Activated T-helper 1 cell treated with anti-CD3 and anti-CD28 coated beads, Interleukin-12 subunit alpha, Interleukin-12 subunit beta, Interleukin-2, Interleukin-4 antibody, amounts not matched to agents 30 ng/mL and 10 ng/mL and 1 ng/mL, durations not matched to agents 14 hours and 24 hours and 36 hours (primary cell): ENCODE measurements at regions not wholly inside any gene's neighbourhood (a gene's known extent, or its start where the extent isn't known, plus 50 kb on each side); places are given as distances from the start of the nearest gene placed in this dataset.
"Not testable (repeated sequence)": the region's sequence is repeated elsewhere in the genome, so short reads cannot be mapped to it uniquely, and the experiment has no call there.

Experiments used
- DNase-seq: peaks from one replicate; pipeline ENCODE4 v3.0.0; 2021; ENCODE audit warnings: low spot score
- H3K27ac Mint-ChIP-seq: one replicate; pipeline ENCODE4 v1.8.0; 2021; ENCODE audit warnings: mild to moderate bottlenecking, mixed read lengths
- H3K27me3 Mint-ChIP-seq: one replicate; pipeline ENCODE4 v1.8.0; 2022; ENCODE audit warnings: mild to moderate bottlenecking, moderate library complexity, mixed read lengths; ENCODE audit not compliant: insufficient read depth
- H3K36me3 Mint-ChIP-seq: one replicate; pipeline ENCODE4 v1.8.0; 2021; ENCODE audit warnings: low read depth, mixed read lengths
- H3K4me1 Mint-ChIP-seq: one replicate; pipeline ENCODE4 v1.8.0; 2021; ENCODE audit warnings: low read depth, mixed read lengths
- H3K4me3 Mint-ChIP-seq: one replicate; pipeline ENCODE4 v1.8.0; 2021; ENCODE audit warnings: mild to moderate bottlenecking, moderate library complexity, mixed read lengths
- H3K9me3 Mint-ChIP-seq: one replicate; pipeline ENCODE4 v1.8.0; 2021; ENCODE audit warnings: mixed read lengths
- intact Hi-C: fragments of 100-400 bp; cut with micrococcal nuclease; formaldehyde crosslinking; loops from one replicate; pipeline ENCODE4 v1.15.1; 2024

DNA sequence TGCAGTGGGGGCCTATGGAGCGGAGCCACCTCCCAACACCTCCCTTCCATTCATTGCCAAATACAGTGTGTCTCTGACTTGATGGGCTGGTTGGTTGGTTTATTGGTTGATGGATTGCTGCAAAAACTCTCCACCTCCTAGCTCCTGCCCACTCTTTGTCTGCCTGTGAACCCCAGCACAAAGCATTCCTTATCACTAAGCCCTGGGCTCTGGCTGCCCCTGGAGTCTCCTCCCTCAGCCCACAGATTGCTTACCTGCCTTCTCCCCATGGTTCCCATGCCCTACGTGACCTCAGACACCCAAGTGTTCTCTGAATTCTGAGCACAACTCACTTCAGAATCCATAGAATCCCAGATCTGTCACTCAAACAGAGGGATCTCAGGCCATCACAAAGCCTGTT lies 139.1 kb upstream of the TPM1 start:
- Mint-ChIP-seq H3K27ac (no peak overlapping the region), H3K9me3 (no peaks in the 10 kb centered on the region), H3K36me3 (no peaks in the 10 kb centered on the region), H3K4me1 (no peaks in the 10 kb centered on the region), H3K27me3 (peaks cover 2% of the 10 kb centered on the region), H3K4me3 (no peak overlapping the region)
- DNase-seq, result no peak
- intact Hi-C loops, result no loop called here

DNA sequence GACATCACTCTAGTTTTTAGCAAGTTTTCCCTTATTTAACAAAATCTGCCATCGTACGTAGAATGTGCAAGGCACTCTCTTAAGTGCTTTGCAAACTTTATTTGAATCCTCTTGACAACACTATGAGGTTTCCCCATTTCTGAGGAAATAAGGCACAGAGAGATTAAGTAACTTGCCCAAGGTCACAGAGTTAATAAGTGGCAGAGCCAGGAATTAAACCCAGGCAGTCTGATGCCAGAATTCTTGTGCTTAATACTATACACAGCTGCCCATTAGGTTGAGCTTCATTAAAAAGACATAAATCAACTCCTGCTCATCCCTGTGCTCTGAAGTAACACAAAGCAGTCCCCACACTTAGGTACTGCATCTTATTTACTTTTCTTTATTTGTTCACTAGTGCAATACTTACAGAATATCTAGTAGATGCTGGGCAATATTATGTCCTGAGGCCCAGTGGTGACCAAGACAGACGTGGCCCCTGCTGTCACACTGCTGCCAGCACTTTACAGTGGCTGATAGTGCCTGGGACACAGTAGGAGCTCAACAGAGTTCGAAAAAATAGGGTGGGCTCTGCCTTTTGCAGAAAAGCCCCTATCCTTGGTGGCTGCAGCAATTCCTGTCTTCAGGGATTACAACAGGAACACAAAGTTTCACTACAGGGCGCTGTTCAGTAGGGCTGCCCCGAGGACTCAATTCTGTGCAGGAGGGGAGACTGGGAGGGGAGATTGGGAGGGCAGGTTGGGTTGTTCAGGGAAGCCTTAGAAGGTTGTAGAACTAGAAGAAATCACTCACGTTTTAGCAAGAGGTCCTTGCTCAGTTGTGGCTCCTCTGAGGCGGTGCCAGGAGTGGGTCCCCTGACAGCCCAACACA lies 138.3 kb upstream of the TPM1 start:
- Mint-ChIP-seq H3K36me3 (no peaks in the 10 kb centered on the region), H3K27me3 (peaks cover 2% of the 10 kb centered on the region), H3K4me3 (no peak overlapping the region), H3K4me1 (no peaks in the 10 kb centered on the region), H3K9me3 (no peaks in the 10 kb centered on the region), H3K27ac (no peak overlapping the region)
- intact Hi-C loops, result no loop called here
- DNase-seq, result no peak

DNA sequence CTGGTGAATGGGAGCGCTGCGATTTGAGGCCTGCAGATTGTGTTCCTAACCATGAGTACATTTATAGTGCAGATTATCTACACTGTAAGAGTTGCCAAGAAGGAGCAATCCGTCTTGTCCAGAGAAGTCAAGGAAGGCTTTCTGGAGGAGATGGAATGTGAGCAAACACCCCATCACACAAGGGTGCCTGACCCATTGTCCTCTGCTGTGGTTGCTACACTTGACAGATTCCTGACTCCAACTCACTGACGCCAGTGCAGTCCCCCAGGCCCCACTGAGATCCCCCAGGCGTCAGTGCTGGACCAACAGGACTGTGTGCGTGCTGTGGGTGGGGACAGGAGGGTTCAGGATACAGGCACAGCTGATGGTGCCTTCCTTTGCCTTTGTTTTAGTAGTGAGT lies 135.9 kb upstream of the TPM1 start:
- H3K36me3 Mint-ChIP-seq, result no peaks in the 10 kb centered on the region
- no peaks in the 10 kb centered on the region for H3K9me3 Mint-ChIP-seq
- no peak overlapping the region for H3K4me3 Mint-ChIP-seq
- intact Hi-C loops, result no loop called here
- no peak for DNase-seq
- no peak overlapping the region for H3K27ac Mint-ChIP-seq
- peaks cover 6% of the 10 kb centered on the region for H3K27me3 Mint-ChIP-seq
- no peaks in the 10 kb centered on the region for H3K4me1 Mint-ChIP-seq

DNA sequence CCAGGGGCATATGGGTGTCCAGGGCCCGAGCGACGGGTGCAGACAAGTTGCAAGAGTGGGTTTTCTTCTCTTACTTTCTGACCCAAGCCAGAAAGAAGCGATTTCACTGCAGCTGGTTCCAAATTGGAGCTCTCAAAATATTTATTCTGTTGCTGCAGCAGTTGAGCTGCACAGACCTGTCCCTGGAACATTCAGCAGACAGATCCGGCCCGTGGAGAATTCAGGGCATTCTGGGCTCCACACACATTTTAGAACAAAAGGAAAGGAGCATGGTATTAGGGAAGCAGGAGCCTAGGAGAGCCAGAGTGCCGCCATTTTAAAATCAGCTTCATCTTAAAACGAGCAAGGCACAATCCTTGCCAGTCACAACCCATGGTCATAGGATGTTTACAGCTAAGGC lies 135.3 kb upstream of the TPM1 start:
- H3K27me3 Mint-ChIP-seq, result peaks cover 6% of the 10 kb centered on the region
- H3K27ac Mint-ChIP-seq, result no peak overlapping the region
- no peaks in the 10 kb centered on the region for H3K9me3 Mint-ChIP-seq
- intact Hi-C loops, result no loop called here
- no peak overlapping the region for H3K4me3 Mint-ChIP-seq
- H3K36me3 Mint-ChIP-seq, result no peaks in the 10 kb centered on the region
- no peaks in the 10 kb centered on the region for H3K4me1 Mint-ChIP-seq
- no peak for DNase-seq

DNA sequence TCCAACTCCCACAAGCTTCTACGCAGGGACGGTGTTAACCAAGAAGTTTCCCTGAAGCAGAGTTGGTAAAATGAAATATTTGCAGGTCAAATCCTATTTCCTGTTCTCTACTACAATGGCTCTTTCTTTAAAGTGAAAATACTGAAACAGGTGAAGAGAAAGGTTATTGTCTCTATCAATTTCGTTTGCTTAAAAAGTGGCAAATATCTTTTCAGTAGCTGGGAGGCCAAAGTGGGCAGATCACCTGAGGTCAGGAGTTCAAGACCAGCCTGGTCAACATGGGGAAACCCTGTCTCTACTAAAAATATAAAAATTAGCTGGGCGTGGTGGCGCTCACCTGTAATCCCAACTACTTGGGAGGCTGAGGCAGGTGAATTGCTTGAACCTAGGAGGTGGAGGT lies 134.2 kb upstream of the TPM1 start:
- H3K27me3 Mint-ChIP-seq, H3K36me3 Mint-ChIP-seq, H3K9me3 Mint-ChIP-seq, H3K4me3 Mint-ChIP-seq, DNase-seq, H3K4me1 Mint-ChIP-seq, intact Hi-C loops, H3K27ac Mint-ChIP-seq: not testable (repeated sequence)

DNA sequence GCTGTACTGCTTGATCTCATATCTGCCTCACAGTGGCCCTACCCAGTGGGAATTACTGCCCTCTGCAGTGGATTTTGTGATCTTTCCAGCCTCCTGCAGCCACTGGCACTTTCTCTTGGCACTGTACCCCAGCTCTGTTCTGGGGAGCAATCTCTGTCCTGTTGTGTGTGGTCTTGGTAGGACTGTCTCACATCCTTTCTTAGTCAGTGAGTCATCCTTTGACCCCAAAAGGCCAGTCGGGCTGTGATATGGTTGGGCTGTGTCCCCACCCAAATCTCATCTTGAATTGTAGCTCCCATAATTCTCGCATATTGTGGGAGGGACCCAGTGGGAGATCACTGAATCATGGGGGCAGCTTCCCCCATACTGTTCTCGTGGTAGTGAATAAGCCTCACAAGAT lies 133.3 kb upstream of the TPM1 start:
- no peaks in the 10 kb centered on the region for H3K4me1 Mint-ChIP-seq
- peaks cover 9% of the 10 kb centered on the region for H3K27me3 Mint-ChIP-seq
- intact Hi-C loops, result no loop called here
- H3K36me3 Mint-ChIP-seq, result no peaks in the 10 kb centered on the region
- H3K27ac Mint-ChIP-seq, result no peak overlapping the region
- no peaks in the 10 kb centered on the region for H3K9me3 Mint-ChIP-seq
- DNase-seq, result no peak
- no peak overlapping the region for H3K4me3 Mint-ChIP-seq

DNA sequence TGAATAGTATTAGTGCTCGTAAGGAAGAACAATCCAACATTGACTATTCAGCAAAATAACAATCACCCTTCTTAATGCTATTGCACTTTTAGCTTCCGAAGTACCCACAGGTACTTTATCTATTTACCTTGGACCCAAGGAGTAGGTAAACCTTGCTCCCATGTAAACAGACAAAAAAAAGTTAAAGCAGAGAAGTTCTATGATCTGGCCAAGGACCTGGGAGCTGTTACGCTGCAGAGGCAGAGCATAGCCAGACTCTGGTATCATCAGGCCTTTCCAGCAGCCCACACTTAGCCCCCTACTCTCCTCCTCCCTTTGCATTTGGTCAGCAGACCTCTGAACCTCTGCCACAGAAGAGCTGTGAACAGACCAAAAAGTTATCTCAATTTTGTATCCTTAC lies 130.3 kb upstream of the TPM1 start:
- no peak overlapping the region for H3K27ac Mint-ChIP-seq
- H3K36me3 Mint-ChIP-seq, result no peaks in the 10 kb centered on the region
- no peaks in the 10 kb centered on the region for H3K4me1 Mint-ChIP-seq
- DNase-seq, result no peak
- no peak overlapping the region for H3K4me3 Mint-ChIP-seq
- intact Hi-C loops, result no loop called here
- H3K9me3 Mint-ChIP-seq, result no peaks in the 10 kb centered on the region
- peaks cover 19% of the 10 kb centered on the region for H3K27me3 Mint-ChIP-seq

DNA sequence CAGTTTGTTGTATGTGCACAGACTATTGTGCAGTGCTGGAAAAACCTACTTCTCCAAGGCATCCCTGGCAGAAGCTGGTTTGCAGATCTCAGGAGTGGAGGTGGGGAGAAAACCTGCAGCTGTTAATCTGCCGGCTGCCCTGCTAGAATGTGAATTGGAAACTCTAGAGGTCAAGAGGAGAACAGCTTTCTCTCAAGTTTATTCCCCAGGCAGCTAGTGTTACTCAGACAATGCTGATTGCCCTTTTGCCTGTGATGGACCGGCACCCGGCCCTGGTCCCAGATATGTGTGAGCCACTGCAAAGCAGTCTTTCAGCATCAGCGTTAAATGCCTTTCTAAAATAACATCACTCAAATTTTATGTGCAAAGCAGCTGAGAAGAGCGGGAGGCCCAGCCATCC lies 129.7 kb upstream of the TPM1 start:
- no peaks in the 10 kb centered on the region for H3K36me3 Mint-ChIP-seq
- H3K4me1 Mint-ChIP-seq, result no peaks in the 10 kb centered on the region
- H3K27me3 Mint-ChIP-seq, result peaks cover 19% of the 10 kb centered on the region
- no peak overlapping the region for H3K4me3 Mint-ChIP-seq
- no peak for DNase-seq
- intact Hi-C loops, result no loop called here
- H3K27ac Mint-ChIP-seq, result no peak overlapping the region
- H3K9me3 Mint-ChIP-seq, result no peaks in the 10 kb centered on the region

DNA sequence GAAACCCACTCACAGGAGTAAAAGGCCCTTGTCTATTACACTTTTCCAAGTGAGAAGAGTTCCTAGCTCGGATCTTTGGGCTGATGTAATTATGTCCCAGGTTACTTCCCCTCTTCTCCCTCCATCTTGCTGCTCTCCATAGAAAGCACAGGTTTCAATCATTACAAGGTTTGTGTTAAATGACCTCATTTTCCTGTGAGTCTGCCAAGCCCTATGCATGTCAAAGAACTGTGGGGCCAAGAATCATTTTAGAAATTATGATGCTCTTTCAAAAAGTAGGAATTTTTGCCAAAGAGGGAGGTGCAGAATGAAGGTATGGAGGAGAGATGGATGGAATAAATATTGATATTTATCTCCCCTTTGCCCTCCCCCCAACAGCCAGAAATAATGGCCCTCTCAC lies 129.3 kb upstream of the TPM1 start:
- DNase-seq, result no peak
- no peaks in the 10 kb centered on the region for H3K9me3 Mint-ChIP-seq
- H3K4me1 Mint-ChIP-seq, result no peaks in the 10 kb centered on the region
- peaks cover 19% of the 10 kb centered on the region for H3K27me3 Mint-ChIP-seq
- H3K36me3 Mint-ChIP-seq, result no peaks in the 10 kb centered on the region
- intact Hi-C loops, result no loop called here
- no peak overlapping the region for H3K27ac Mint-ChIP-seq
- no peak overlapping the region for H3K4me3 Mint-ChIP-seq

DNA sequence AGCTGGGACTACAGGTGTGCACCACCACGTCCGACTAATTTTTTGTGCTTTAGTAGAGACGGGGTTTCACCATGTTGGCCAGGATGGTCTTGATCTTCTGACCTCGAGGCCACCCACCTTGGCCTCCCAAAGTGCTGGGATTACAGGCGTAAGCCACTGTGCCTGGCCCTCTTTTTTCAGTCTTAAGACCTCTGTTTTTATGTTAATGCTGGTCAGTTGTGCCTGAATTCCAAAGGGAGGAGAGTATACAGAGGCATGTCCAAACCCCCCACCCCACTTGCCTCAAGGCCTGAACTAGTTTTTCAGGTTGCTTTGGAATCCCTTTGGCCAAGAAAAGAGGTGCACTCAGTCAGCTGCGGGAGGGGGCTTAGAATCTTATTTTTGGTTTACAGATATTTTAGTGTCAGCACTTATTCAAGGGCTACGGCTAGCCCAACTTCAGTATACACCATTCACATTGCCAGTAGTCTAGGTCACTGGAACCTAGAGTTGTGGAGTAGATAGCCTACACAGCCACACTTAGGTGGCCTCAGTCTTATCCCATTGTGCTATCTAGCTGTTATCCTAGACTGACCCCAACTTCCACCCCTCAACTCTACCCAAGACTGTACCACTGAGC lies 128.0 kb upstream of the TPM1 start:
- no peaks in the 10 kb centered on the region for H3K36me3 Mint-ChIP-seq
- DNase-seq, result no peak
- H3K4me3 Mint-ChIP-seq, result no peak overlapping the region
- peaks cover 23% of the 10 kb centered on the region for H3K27me3 Mint-ChIP-seq
- no peak overlapping the region for H3K27ac Mint-ChIP-seq
- H3K4me1 Mint-ChIP-seq, result no peaks in the 10 kb centered on the region
- intact Hi-C loops, result no loop called here
- H3K9me3 Mint-ChIP-seq, result no peaks in the 10 kb centered on the region

DNA sequence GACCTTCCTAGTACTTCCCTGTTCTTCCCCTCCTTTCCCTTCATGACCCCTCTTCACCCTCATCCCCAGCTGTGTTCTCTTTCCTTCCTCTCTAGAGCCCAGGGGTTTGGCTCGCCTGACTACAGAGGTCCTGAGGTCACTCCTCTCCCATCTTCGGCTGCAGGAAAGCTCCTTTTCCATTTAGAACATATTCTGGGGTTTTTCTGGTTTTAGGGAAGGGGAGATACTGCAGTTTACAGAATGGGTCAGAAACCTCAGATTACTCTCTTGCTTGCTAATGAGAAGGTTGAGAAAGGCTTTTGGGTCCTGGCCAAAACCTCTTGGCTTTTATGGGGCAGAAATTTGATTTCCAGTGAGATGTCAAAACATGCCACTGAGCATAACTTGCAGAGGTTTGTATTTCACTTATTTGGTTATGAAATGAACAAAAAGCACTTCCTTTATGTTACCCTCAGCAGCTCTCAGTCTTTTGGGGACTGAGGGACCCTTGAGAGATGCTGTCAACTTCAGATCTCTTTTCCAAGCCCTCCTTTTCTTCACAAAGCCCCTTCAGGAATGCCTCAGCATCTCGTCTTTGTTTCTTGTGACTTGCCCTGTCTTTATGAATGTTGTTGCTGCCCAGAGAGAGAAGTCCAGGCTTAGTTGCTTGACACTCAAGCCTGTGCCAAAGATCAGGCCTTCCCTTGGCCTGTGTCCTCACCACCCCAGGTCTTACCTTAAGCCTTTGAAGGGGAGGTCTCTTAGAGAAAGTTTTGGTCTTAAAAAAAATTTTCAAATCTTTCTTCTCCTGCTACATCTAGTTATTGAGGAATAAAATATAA lies 121.7 kb upstream of the TPM1 start:
- no peak for DNase-seq
- Mint-ChIP-seq H3K9me3 (no peaks in the 10 kb centered on the region), H3K27ac (no peak overlapping the region), H3K27me3 (peaks cover 21% of the 10 kb centered on the region), H3K36me3 (no peaks in the 10 kb centered on the region), H3K4me1 (no peaks in the 10 kb centered on the region), H3K4me3 (no peak overlapping the region)
- intact Hi-C loops, result no loop called here

DNA sequence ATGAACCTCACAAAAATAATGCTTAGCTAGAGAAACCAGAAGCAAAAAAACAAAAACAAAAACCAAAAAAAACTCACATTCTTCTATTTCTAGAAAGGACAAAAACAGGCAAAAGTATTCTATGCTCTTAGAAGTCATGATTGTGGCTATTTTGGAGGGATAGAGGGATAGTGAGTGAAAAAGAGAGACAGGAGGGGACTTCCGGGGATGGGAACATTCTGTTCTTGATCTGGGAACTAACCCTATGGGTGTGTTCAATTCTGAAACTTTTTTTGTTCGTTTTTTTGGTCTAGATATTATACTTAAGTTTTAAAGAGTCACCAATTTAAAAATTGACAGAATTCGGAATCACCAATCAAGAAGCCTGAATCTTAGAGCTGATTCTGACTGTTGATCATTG lies 120.0 kb upstream of the TPM1 start:
- no peak overlapping the region for H3K4me3 Mint-ChIP-seq
- no peaks in the 10 kb centered on the region for H3K36me3 Mint-ChIP-seq
- peaks cover 17% of the 10 kb centered on the region for H3K27me3 Mint-ChIP-seq
- H3K9me3 Mint-ChIP-seq, result no peaks in the 10 kb centered on the region
- intact Hi-C loops, result no loop called here
- H3K4me1 Mint-ChIP-seq, result no peaks in the 10 kb centered on the region
- no peak overlapping the region for H3K27ac Mint-ChIP-seq
- DNase-seq, result no peak

DNA sequence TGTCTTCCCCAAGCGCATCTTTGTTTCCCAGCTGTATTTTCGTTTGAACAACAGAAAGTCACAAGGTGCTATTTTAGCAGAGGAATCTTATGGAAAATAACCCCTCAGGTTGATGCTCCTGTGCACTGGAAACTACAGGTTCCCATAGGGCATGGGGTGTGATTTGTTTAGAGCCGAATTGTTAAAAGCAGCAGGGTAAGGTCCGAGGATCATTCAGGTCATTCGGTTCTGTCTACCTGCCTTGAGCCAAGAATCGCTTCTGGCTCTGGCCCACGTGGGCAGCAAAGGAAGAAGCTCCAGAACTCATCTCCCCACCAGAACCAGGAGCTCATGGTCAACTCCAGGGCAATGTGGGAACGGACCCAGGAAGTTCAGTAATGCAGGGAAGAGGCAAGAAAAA lies 116.7 kb upstream of the TPM1 start:
- intact Hi-C loops, result no loop called here
- H3K4me1 Mint-ChIP-seq, result no peaks in the 10 kb centered on the region
- peaks cover 10% of the 10 kb centered on the region for H3K27me3 Mint-ChIP-seq
- no peaks in the 10 kb centered on the region for H3K36me3 Mint-ChIP-seq
- DNase-seq, result no peak
- H3K9me3 Mint-ChIP-seq, result no peaks in the 10 kb centered on the region
- H3K27ac Mint-ChIP-seq, result no peak overlapping the region
- no peak overlapping the region for H3K4me3 Mint-ChIP-seq
